DOHH2 (cell line): ENCODE measurements at regions not wholly inside any gene's neighbourhood (a gene's known extent, or its start where the extent isn't known, plus 50 kb on each side); places are given as distances from the start of the nearest gene placed in this dataset.

Experiments
- CTCF ChIP-seq: fragments of 200-600 bp; sonication (generic); IDR thresholded peaks from one replicate; pipeline ENCODE4 v1.5.1; 2014; ENCODE audit warnings: antibody characterized with exemption, mild to moderate bottlenecking, low read depth, low read length; ENCODE audit not compliant: poor library complexity, severe bottlenecking
- EZH2phosphoT487 ChIP-seq: fragments of 200-600 bp; sonication (generic); IDR thresholded peaks from 2 replicates; pipeline ENCODE4 v1.6.1; 2017; ENCODE audit warnings: borderline replicate concordance, mild to moderate bottlenecking, antibody characterized with exemption, low read length, moderate library complexity, mixed read lengths

- TF ChIP-seq CTCF (no peak), EZH2phosphoT487 (no peak)
These were observed 193.8 kb upstream of the ZNF32 start for GRCh38 chr10:43842496-43842895.
